ENCODE measurements at regions not wholly inside any gene's neighbourhood (a gene's known extent, or its start where the extent isn't known, plus 50 kb on each side); places are given as distances from the start of the nearest gene placed in this dataset.

- CTCF ChIA-PET, result no interaction called here
- Histone ChIP-seq H3K14ac (replicated peaks; ENCODE audit: low read depth, low read length) (no peak overlapping the region), H4K91ac (ENCODE audit: insufficient read depth, low read depth, low read length) (no peak overlapping the region), H3K9me3 (ENCODE audit: control insufficient read depth, insufficient read depth, low read length) (no peaks in the 10 kb centered on the region), H3K4ac (ENCODE audit: low read depth, low read length) (no peak overlapping the region), H3K4me3 (ENCODE audit: insufficient read depth, low read depth, low read length) (no peak overlapping the region), H4K8ac (ENCODE audit: low read depth in 2 of 2, low read length in 2 of 2) (no peak overlapping the region), H4K5ac (ENCODE audit: low read depth, low read length) (no peak overlapping the region), H3K9ac (ENCODE audit: low read depth, low read length) (no peak overlapping the region), H3K27me3 (ENCODE audit: control insufficient read depth, insufficient read depth, low read length) (no peaks in the 10 kb centered on the region), H2BK15ac (ENCODE audit: low read depth, low read length) (no peak overlapping the region), H2BK120ac (ENCODE audit: low read depth, low read length) (no peak overlapping the region), H3K4me1 (ENCODE audit: control insufficient read depth, insufficient read depth, low read length) (no peaks in the 10 kb centered on the region), H2BK20ac (ENCODE audit: low read depth, low read length) (no peak overlapping the region), H4K20me1 (ENCODE audit: insufficient read depth, low read length) (no peaks in the 10 kb centered on the region), H2BK5ac (ENCODE audit: low read depth, low read length, poor library complexity, severe bottlenecking) (no peak overlapping the region), H3K9me1 (ENCODE audit: insufficient read depth, low read length) (no peaks in the 10 kb centered on the region), H3K79me1 (ENCODE audit: low read depth in 1 of 2, low read length in 2 of 2) (no peaks in the 10 kb centered on the region), H2AFZ (replicated peaks; ENCODE audit: low read length, poor library complexity) (no peak overlapping the region), H3K23ac (ENCODE audit: low read depth, low read length) (no peak overlapping the region), H3K4me2 (ENCODE audit: low read depth, low read length) (no peak overlapping the region), H2AK9ac (replicated peaks; ENCODE audit: low read depth, low read length, poor library complexity) (no peak overlapping the region), H3K27ac (ENCODE audit: insufficient read depth, low read length) (no peak overlapping the region), H2AK5ac (ENCODE audit: low read depth, low read length) (no peak overlapping the region), H3K56ac (ENCODE audit: extremely low read depth, insufficient read depth, low read length) (no peak overlapping the region), H3K36me3 (ENCODE audit: control insufficient read depth, insufficient read depth, low read length) (no peaks in the 10 kb centered on the region), H3K18ac (ENCODE audit: low read depth, low read length) (no peak overlapping the region)
- BruUV-seq (replicated peaks), result no TSS peak
- in situ Hi-C loops (cut with MboI; ENCODE audit: low sequenced_read_pairs) (no loop called here), dilution Hi-C loops (cut with HindIII; ENCODE audit: low sequenced_read_pairs, unreplicated experiment) (no loop called here), intact Hi-C loops (cut with micrococcal nuclease) (no loop called here)
- POLR2A ChIA-PET (ENCODE audit: unreplicated experiment), result no interaction called here
- no peak for ATAC-seq (ENCODE audit: low read depth)
- no CpG with 5 or more reads among the region's 3 CpGs for WGBS, 2 experiments (ENCODE audit: extremely low coverage in 2 of 2, insufficient read length in 1 of 2)
- TF ChIP-seq USF2 (IDR thresholded peaks at IDR 0.05; ENCODE audit: low read depth, low read length) (no peak), POLR2A (IDR thresholded peaks at IDR 0.05; ENCODE audit: low read depth, low read length) (no peak), BHLHE40 (IDR thresholded peaks at IDR 0.05; ENCODE audit: low read depth, low read length) (no peak), MAFK (IDR thresholded peaks at IDR 0.05; ENCODE audit: low read depth, low read length) (no peak), FOS (IDR thresholded peaks at IDR 0.05; ENCODE audit: low read depth, low read length) (no peak), RFX5 (IDR thresholded peaks at IDR 0.05; ENCODE audit: low read depth, low read length) (no peak), CHD1 (IDR thresholded peaks at IDR 0.05; ENCODE audit: low read depth, low read length) (no peak), NFE2L2 (IDR thresholded peaks at IDR 0.05; ENCODE audit: low read depth, low read length) (no peak), CTCF (conservative IDR thresholded peaks at IDR 0.05; ENCODE audit: low read depth, low read length) (no peak), CEBPB (IDR thresholded peaks at IDR 0.05; ENCODE audit: low read depth, low read length) (no peak), RAD21 (IDR thresholded peaks at IDR 0.05; ENCODE audit: low read length) (no peak), MXI1 (IDR thresholded peaks at IDR 0.05; ENCODE audit: borderline replicate concordance, low read depth, low read length) (no peak), MAZ (IDR thresholded peaks at IDR 0.05; ENCODE audit: borderline replicate concordance, low read depth, low read length) (no peak), RCOR1 (IDR thresholded peaks at IDR 0.05; ENCODE audit: insufficient replicate concordance, low read length) (no peak)
- no peak for DNase-seq
Measured at GRCh38 chr9:107093365-107094060, 189.6 kb upstream of the RAD23B start.
